ENCODE measurements at regions not wholly inside any gene's neighbourhood (a gene's known extent, or its start where the extent isn't known, plus 50 kb on each side); places are given as distances from the start of the nearest gene placed in this dataset.

DNA sequence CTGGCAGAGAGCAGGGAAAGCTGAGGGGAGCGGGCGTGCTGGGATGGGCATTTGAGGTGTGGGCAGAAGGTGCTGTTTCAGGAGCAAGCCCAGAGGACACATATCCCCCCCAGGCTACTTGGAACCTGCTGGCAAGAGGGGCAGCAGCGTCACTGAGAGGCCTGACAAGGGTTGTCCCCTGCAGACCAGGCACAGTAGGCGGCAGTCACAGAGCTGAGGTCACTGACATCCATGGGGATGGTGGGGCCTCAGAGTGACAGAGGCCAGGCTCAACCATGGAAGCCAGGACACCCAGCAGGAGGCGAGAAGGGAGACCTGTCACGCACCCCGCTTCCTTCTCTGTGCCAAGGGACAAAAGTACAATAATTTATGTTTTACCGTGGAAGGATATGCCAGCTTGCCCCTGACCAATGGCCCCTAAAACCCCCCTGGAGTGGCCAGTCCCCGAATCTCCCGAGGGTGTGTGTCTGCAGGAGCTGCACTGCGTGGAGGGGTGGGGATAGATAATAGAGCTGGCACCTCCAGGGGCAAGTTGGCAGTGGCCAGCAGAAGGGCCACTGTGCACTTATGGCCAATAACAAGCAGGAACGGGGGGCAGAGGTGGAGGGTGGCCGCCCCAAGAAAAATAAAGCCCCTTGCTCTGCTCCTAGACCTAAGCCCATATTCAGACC, 86.3 kb upstream of the SLC66A3 start:
- TF ChIP-seq, protein P1, sequence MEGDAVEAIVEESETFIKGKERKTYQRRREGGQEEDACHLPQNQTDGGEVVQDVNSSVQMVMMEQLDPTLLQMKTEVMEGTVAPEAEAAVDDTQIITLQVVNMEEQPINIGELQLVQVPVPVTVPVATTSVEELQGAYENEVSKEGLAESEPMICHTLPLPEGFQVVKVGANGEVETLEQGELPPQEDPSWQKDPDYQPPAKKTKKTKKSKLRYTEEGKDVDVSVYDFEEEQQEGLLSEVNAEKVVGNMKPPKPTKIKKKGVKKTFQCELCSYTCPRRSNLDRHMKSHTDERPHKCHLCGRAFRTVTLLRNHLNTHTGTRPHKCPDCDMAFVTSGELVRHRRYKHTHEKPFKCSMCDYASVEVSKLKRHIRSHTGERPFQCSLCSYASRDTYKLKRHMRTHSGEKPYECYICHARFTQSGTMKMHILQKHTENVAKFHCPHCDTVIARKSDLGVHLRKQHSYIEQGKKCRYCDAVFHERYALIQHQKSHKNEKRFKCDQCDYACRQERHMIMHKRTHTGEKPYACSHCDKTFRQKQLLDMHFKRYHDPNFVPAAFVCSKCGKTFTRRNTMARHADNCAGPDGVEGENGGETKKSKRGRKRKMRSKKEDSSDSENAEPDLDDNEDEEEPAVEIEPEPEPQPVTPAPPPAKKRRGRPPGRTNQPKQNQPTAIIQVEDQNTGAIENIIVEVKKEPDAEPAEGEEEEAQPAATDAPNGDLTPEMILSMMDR (IDR thresholded peaks at IDR 0.05; ENCODE audit: insufficient read depth in 1 of 2, low read depth in 1 of 2, low read length in 1 of 2, severe bottlenecking in 1 of 2, unreplicated experiment in 1 of 2): no peak
- no peaks in the 10 kb centered on the region for H3K9me3 Mint-ChIP-seq (ENCODE audit: unreplicated experiment)
- no peak for DNase-seq
- intact Hi-C loops (cut with micrococcal nuclease; ENCODE audit: unreplicated experiment): no loop called here
- H3K27me3 Mint-ChIP-seq (ENCODE audit: insufficient read depth, unreplicated experiment): peaks cover 13% of the 10 kb centered on the region
- no TSS peak for BruUV-seq (replicated peaks)
- H3K27me3 ChIP-seq (replicated peaks; ENCODE audit: control insufficient read depth, insufficient read depth, low read length): no peaks in the 10 kb centered on the region
- ChIA-PET CTCF (no interaction called here), POLR2A (no interaction called here)
- no peak overlapping the region for H3K4me3 ChIP-seq (ENCODE audit: low read depth, low read length)
- H3K9me3 ChIP-seq: no peaks in the 10 kb centered on the region
- no peaks in the 10 kb centered on the region for H3K36me3 Mint-ChIP-seq (ENCODE audit: insufficient read depth, unreplicated experiment)
- H3K4me1 ChIP-seq: no peaks in the 10 kb centered on the region
- H3K27ac Mint-ChIP-seq (ENCODE audit: unreplicated experiment): no peak overlapping the region
- no peaks in the 10 kb centered on the region for H3K36me3 ChIP-seq (ENCODE audit: control insufficient read depth, insufficient read depth, low read length)
- H3K4me1 Mint-ChIP-seq (ENCODE audit: low read depth, unreplicated experiment): no peaks in the 10 kb centered on the region
- no peak overlapping the region for H3K4me3 Mint-ChIP-seq (ENCODE audit: unreplicated experiment)

DNA sequence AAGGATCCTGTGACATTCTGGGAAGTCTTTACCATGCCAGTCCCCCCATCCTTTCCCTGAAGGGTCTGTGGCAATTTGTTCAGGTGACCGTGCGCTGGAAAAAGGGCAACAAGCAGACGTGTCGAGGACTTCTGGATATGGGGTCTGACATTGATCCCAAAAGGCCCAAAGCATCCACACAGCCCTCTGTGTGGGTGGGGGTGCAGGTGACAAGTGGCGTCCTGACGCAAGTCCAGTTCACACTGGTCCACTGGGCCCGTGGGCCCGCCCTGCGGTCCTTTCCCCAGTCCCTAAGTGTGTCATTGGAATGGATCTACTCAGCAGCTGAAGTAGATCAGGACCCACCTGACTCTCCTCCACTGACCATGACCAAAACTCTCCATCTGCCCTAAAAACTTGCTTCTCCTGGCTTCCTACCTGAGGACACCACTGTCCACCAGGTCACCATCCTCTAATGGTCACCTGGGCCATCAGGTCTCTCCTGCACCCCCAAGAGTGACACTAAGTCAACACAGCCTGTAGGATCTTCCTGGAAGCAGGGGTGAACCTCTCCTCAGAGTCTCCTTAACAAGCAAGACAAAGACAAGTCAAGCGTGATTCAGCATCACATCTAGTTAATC, 85.6 kb upstream of the SLC66A3 start:
- Histone ChIP-seq H3K27me3 (replicated peaks; ENCODE audit: control insufficient read depth, insufficient read depth, low read length) (no peaks in the 10 kb centered on the region), H3K4me1 (no peaks in the 10 kb centered on the region), H3K4me3 (ENCODE audit: low read depth, low read length) (no peak overlapping the region), H3K36me3 (ENCODE audit: control insufficient read depth, insufficient read depth, low read length) (no peaks in the 10 kb centered on the region), H3K9me3 (no peaks in the 10 kb centered on the region)
- no peak overlapping the region for H3K27ac Mint-ChIP-seq (ENCODE audit: unreplicated experiment)
- peaks cover 12% of the 10 kb centered on the region for H3K27me3 Mint-ChIP-seq (ENCODE audit: insufficient read depth, unreplicated experiment)
- BruUV-seq (replicated peaks): no TSS peak
- no peak for DNase-seq
- intact Hi-C loops (cut with micrococcal nuclease; ENCODE audit: unreplicated experiment): no loop called here
- no peaks in the 10 kb centered on the region for H3K36me3 Mint-ChIP-seq (ENCODE audit: insufficient read depth, unreplicated experiment)
- H3K4me3 Mint-ChIP-seq (ENCODE audit: unreplicated experiment): no peak overlapping the region
- CTCF ChIA-PET: no interaction called here
- POLR2A ChIA-PET: no interaction called here
- H3K9me3 Mint-ChIP-seq (ENCODE audit: unreplicated experiment): no peaks in the 10 kb centered on the region
- no peaks in the 10 kb centered on the region for H3K4me1 Mint-ChIP-seq (ENCODE audit: low read depth, unreplicated experiment)
- TF ChIP-seq, protein P1 (IDR thresholded peaks at IDR 0.05; ENCODE audit: insufficient read depth in 1 of 2, low read depth in 1 of 2, low read length in 1 of 2, severe bottlenecking in 1 of 2, unreplicated experiment in 1 of 2): no peak

DNA sequence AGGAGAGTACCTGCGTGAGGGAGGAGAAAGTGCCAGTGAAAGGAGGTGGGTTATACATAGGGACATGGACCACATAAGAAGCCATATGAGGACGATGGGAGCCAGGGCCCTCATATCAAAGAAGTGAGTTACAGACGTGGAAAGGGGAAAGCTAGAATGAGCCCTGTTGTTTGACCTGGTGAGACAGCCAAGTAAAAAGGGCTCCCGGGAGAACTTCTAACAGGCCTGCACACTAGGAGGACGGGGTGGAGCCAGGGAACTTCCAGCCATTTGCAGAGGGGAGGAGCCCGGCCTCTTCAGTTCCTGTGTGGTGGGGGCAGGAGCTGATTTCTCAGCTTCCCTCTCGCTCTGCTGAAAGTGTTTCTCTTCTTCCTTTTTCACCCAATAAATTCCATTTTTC, 84.1 kb upstream of the SLC66A3 start:
- H3K9me3 Mint-ChIP-seq (ENCODE audit: unreplicated experiment): no peaks in the 10 kb centered on the region
- intact Hi-C loops (cut with micrococcal nuclease; ENCODE audit: unreplicated experiment): no loop called here
- no peak overlapping the region for H3K4me3 ChIP-seq (ENCODE audit: low read depth, low read length)
- ChIA-PET POLR2A (no interaction called here), CTCF (interaction anchor here (0.6 to 1.1 kb wide), 2 partner anchors 239 to 425 kb away, joined by 3 read pairs; no protein-coding TSS in a partner anchor)
- no peak for DNase-seq
- BruUV-seq (replicated peaks): no TSS peak
- H3K4me3 Mint-ChIP-seq (ENCODE audit: unreplicated experiment): no peak overlapping the region
- TF ChIP-seq, protein P1 (IDR thresholded peaks at IDR 0.05; ENCODE audit: insufficient read depth in 1 of 2, low read depth in 1 of 2, low read length in 1 of 2, severe bottlenecking in 1 of 2, unreplicated experiment in 1 of 2): no peak
- H3K9me3 ChIP-seq: no peaks in the 10 kb centered on the region
- H3K27ac Mint-ChIP-seq (ENCODE audit: unreplicated experiment): no peak overlapping the region
- no peaks in the 10 kb centered on the region for H3K36me3 Mint-ChIP-seq (ENCODE audit: insufficient read depth, unreplicated experiment)
- no peaks in the 10 kb centered on the region for H3K36me3 ChIP-seq (ENCODE audit: control insufficient read depth, insufficient read depth, low read length)
- no peaks in the 10 kb centered on the region for H3K4me1 Mint-ChIP-seq (ENCODE audit: low read depth, unreplicated experiment)
- H3K4me1 ChIP-seq: no peaks in the 10 kb centered on the region
- H3K27me3 ChIP-seq (replicated peaks; ENCODE audit: control insufficient read depth, insufficient read depth, low read length): no peaks in the 10 kb centered on the region
- H3K27me3 Mint-ChIP-seq (ENCODE audit: insufficient read depth, unreplicated experiment): peaks cover 7% of the 10 kb centered on the region
